OCI-LY7 (cell line): ENCODE measurements at regions not wholly inside any gene's neighbourhood (a gene's known extent, or its start where the extent isn't known, plus 50 kb on each side); places are given as distances from the start of the nearest gene placed in this dataset.

Experiments used
- EZH2phosphoT487 ChIP-seq: fragments of 200-600 bp; sonication (generic); IDR thresholded peaks from 2 replicates; pipeline ENCODE4 v1.6.1; 2018; ENCODE audit warnings: low read depth, borderline replicate concordance, mild to moderate bottlenecking, mixed run types, antibody characterized with exemption, low read length, moderate library complexity, mixed read lengths
- TF ChIP-seq, protein P1 (sequence below): fragments of 200-600 bp; sonication (generic); conservative IDR thresholded peaks from 2 replicates; pipeline ENCODE4 v1.5.1; 2014; ENCODE audit warnings: mild to moderate bottlenecking, antibody characterized with exemption, low read length, moderate library complexity, mixed read lengths

DNA sequence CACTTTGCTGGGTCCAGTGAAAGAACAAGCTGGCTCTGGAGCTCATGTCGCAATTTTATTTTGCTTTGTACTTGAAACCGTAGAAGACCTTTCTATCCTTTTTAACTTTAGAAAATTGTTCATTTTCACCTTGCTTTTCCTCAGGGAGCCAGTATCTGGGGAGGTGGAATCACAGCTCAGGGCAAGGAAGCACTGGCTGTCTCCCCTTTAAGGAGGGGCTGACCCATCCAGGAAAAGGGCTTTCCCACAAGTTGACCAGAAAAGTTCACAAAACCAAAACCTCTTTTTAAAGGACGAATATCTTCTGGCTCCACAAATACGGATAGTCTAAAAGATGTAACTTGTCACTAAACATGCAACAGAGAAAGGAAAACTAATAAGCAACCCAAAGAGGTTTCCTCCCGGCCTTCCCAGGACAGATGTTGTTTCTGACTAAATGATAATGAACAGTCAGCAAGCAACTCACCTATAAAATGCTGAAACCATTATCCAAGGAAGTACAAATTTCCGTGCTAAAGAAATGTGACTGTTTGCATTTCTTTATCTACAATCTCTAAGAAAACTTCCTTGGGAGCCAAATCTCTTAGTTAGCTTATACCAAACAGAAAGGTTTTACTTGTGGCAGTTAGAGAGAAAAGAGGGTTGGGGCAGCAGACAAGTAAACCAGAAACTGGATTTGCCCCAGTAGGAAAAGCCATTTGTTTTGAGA lies 278.2 kb downstream of the PLK2 start:
- TF ChIP-seq, protein P1, sequence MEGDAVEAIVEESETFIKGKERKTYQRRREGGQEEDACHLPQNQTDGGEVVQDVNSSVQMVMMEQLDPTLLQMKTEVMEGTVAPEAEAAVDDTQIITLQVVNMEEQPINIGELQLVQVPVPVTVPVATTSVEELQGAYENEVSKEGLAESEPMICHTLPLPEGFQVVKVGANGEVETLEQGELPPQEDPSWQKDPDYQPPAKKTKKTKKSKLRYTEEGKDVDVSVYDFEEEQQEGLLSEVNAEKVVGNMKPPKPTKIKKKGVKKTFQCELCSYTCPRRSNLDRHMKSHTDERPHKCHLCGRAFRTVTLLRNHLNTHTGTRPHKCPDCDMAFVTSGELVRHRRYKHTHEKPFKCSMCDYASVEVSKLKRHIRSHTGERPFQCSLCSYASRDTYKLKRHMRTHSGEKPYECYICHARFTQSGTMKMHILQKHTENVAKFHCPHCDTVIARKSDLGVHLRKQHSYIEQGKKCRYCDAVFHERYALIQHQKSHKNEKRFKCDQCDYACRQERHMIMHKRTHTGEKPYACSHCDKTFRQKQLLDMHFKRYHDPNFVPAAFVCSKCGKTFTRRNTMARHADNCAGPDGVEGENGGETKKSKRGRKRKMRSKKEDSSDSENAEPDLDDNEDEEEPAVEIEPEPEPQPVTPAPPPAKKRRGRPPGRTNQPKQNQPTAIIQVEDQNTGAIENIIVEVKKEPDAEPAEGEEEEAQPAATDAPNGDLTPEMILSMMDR, result no peak
- TF ChIP-seq EZH2phosphoT487, result no peak
